HG03378 (cell line): ENCODE measurements at regions not wholly inside any gene's neighbourhood (a gene's known extent, or its start where the extent isn't known, plus 50 kb on each side); places are given as distances from the start of the nearest gene placed in this dataset.
"Not testable (repeated sequence)": the region's sequence is repeated elsewhere in the genome, so short reads cannot be mapped to it uniquely, and the experiment has no call there.

Source experiments
- ATAC-seq: cut with Tn5 transposase; IDR thresholded peaks from one replicate; pipeline ENCODE4 v1.9.1; 2021; ENCODE audit warnings: mild to moderate bottlenecking, moderate library complexity; ENCODE audit not compliant: unreplicated experiment

DNA sequence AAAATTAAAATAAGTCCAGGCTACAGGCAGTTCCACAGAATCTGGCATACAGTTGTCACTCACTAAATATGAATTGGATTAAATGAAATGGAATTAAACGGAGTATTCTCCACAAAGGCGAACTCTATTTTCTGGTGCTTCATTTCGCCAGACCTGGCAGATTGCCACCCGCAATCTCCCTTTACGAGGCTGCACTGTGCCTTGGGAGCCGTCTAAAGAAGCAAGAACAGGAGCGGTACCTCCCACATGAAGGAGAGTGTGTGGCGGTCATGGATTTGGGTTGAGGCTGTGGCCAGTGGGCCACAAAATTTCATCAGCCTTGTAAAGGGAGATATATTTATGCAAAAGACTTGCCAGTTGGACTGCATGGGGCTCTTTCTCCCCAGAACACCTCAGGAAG is 151.0 kb downstream of the OSR1 start:
- ATAC-seq = no peak

- no peak for ATAC-seq
Measured at GRCh38 chr2:19205983-19206533, 152.4 kb downstream of the OSR1 start.

- no peak for ATAC-seq
Measured at GRCh38 chr2:19203866-19204265, 154.6 kb downstream of the OSR1 start.

GRCh38 chr2:19201911-19202462 is 156.4 kb downstream of the OSR1 start:
- ATAC-seq = no peak

DNA sequence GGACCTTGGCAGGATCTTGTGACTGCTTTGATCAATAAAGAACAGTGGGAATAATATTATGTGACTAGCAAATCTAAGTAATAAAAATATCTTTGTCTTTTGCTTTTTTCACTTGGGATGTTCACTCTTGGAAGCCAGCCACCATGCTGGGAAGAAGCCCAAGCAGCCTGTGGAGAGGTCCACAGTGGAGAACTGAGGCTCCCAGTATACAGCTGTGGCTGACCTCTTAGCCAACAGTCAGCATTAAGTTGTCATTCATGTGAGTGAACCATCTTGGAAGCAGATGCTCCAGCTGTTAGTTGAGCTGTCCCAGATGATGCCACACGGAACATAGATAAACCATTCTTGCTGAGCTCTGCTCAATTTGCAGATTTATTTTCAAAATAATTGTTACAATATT is 160.0 kb downstream of the OSR1 start:
- no peak for ATAC-seq

DNA sequence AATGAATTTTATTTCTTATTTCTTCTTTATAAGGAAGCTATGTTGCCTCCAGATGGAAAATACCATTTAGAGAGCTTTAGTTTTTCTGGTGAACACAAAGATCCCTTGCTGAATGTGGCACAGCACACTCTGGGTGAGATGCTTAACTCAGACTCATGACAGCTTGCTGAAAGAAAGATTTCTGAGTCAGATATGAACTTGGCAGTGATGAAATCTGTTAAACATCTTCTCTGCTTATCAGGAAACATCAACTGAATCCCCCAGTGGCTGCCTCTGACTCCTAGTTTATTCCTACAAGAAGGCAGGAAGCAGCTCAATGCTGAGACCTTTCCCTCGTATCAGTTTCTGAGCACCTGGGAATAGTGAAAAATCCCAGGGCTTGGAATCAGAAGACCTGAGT is 162.8 kb downstream of the OSR1 start:
- ATAC-seq = no peak

GRCh38 chr2:19189391-19189790 is 169.0 kb downstream of the OSR1 start:
- no peak for ATAC-seq

- ATAC-seq = no peak
Measured at GRCh38 chr2:19187323-19188020, 171.0 kb downstream of the OSR1 start.

DNA sequence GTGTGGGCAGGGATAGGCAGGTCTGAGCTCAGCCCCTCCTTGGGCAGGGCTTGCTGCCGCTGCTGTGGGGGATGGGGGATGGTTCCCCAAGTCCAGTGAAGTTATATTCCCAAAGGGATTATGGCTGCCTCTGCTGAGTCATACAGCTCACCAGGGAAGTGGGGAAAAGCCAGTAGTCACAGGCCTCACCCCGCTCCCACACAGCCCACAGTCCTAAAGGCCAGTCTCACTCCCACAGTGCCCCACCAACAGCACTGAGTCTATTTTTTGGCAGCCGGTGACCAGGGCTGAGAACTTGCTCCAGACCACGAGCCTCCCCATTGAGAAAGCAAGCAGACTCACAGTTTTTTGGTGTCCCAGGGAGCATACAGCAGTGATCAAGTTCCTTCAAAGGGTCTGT is 173.3 kb downstream of the OSR1 start:
- ATAC-seq = no peak

DNA sequence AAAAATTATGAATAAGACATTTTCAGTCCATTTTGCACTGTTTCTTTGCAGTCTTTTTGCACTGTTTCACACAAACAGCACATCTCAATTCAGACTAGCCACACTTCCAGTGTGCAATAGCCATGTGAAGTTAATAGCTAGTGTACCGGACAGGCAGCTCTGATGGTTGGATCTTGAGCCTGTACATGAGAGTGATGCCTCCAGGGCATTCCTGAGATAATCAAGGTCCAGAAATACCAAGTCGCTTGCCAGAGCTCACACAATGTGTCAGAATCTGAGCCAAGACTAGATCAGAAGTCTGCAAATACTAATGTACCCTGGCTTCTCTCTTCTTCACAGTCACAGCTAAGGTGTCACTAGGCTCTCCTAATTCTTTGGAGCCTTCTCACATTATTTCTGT is 180.2 kb downstream of the OSR1 start:
- no peak for ATAC-seq

- ATAC-seq = no peak
Measured at GRCh38 chr2:19176977-19177376, 181.4 kb downstream of the OSR1 start.

- ATAC-seq = no peak
Measured at GRCh38 chr2:19176172-19176852, 182.1 kb downstream of the OSR1 start.

- no peak for ATAC-seq
Measured at GRCh38 chr2:19174176-19174575, 184.2 kb downstream of the OSR1 start.

DNA sequence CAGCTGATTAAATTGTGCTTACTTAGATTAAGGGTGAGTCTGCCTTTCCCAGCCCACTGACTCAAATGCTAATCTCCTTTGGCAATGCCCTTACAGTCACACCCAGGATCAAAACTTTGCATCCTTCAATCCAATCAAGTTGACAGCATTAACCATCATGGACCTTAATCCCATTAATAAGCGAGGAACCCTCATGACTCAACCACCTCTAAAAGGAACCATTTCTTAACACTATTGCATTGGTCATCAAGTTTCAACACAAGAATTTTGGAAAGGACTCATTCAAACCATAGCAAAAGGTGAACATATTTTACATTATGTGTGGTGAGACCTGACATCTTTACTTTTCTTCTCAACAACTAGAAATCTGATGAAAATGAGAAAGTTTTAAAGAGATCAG is 187.0 kb downstream of the OSR1 start:
- ATAC-seq = no peak

DNA sequence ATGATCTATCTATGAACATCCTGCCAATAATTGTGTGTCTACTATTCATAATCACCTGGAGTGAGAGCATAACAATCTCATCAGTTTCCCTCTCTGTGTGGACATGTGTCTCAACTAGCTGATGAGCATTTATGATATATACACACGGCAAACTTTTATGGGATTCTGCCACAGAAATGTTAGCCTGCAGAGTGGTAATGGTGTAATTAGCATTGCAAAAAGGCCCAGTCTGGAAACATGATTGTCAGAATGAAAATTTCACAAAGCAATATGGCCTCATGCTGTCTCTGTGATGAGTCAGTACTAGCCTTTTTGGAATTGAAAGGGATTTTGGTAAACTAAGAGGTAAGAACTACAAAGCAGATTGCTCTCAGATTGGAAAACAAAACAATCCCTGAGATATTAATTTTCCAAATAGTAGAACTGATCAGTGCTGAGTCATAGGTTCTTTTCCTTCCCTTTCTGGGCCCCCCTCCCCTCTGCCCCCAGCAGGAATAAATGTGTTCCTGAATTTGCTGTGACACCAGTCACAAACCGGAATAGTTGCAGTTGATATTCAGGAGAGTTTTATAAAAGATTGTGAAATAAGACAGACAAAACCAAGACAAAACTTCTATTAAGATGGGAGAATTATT is 189.2 kb downstream of the OSR1 start:
- no peak for ATAC-seq

DNA sequence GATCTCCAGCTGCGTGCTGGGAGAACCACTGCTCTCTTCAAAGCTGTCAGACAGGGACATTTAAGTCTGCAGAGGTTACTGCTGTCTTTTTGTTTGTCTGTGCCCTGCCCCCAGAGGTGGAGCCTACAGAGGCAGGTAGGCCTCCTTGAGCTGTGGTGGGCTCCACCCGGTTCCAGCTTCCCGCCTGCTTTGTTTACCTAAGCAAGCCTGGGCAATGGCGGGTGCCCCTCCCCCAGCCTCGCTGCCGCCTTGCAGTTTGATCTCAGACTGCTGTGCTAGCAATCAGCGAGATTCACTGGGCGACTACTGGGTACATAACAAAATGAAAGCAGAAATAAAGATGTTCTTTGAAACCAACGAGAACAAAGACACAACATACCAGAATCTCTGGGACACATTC is 194.3 kb downstream of the OSR1 start:
- ATAC-seq = not testable (repeated sequence)

GRCh38 chr2:19158896-19159295 is 199.5 kb downstream of the OSR1 start:
- ATAC-seq = no peak

- no peak for ATAC-seq
Measured at GRCh38 chr2:19158211-19158610, 200.2 kb downstream of the OSR1 start.

DNA sequence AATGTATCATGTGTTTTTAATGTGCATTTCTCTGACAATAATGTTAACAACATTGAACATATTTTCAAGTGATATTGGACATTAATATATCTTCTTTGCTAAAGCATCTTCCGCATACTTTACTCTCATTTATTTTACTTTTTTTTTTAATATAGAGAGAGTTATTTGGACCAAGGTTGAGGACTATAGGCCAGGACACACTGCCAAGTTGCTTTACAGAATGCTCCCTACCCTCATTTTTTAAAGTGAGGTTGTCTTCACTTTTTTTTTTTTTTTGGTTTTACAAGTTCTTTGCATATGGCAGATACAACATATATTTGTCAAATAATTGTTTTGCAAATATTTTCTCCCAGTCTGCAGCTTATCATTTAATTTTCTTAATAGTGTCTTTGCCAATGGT is 201.8 kb downstream of the OSR1 start:
- no peak for ATAC-seq

GRCh38 chr2:19150726-19151125 is 207.7 kb downstream of the OSR1 start:
- ATAC-seq = no peak

GRCh38 chr2:19146867-19147266 is 211.6 kb downstream of the OSR1 start:
- no peak for ATAC-seq
